HepG2 (cell line): ENCODE measurements at regions not wholly inside any gene's neighbourhood (a gene's known extent, or its start where the extent isn't known, plus 50 kb on each side); places are given as distances from the start of the nearest gene placed in this dataset.

Source experiments
- CEBPB ChIP-seq: IDR thresholded peaks from 2 replicates; pipeline ENCODE4 v1.6.1; 2011; ENCODE audit warnings: low read depth, low read length, improper control_type of control experiment, borderline replicate concordance
- SNRNP70 ChIP-seq: fragments of 200-400 bp; formaldehyde crosslinking; IDR thresholded peaks from 2 replicates; pipeline ENCODE4 v1.6.1; 2017; ENCODE audit warnings: mild to moderate bottlenecking, low read depth, low read length, moderate library complexity
- TARDBP ChIP-seq: sonication (generic); formaldehyde crosslinking; IDR thresholded peaks from 2 replicates; pipeline ENCODE4 v1.8.0; 2022; ENCODE audit warnings: mild to moderate bottlenecking, missing genetic modification reagents
- TCF7L2 ChIP-seq: IDR thresholded peaks from 2 replicates; pipeline ENCODE4 v1.6.1; 2011; ENCODE audit warnings: mild to moderate bottlenecking, low read depth, low read length, moderate library complexity
- TP53 ChIP-seq: sonication (generic); formaldehyde crosslinking; conservative IDR thresholded peaks from 2 replicates; pipeline ENCODE4 v1.4.0; 2020; ENCODE audit warnings: missing genetic modification reagents
- XBP1 ChIP-seq: sonication (generic); formaldehyde crosslinking; IDR thresholded peaks from 2 replicates; pipeline ENCODE4 v1.5.0; 2020; ENCODE audit warnings: missing genetic modification reagents
- ZNF282 ChIP-seq: fragments of 450-650 bp; IDR thresholded peaks from 2 replicates; pipeline ENCODE4 v1.6.1; 2018; ENCODE audit not compliant: partially characterized antibody
- TF ChIP-seq, protein P1 (sequence below): sonication (generic); formaldehyde crosslinking; IDR thresholded peaks from 2 replicates; pipeline ENCODE4 v1.5.0; 2020; ENCODE audit warnings: mild to moderate bottlenecking, missing genetic modification reagents, moderate library complexity
- TF ChIP-seq, protein P2 (sequence below): IDR thresholded peaks from 2 replicates; pipeline ENCODE4 v1.6.1; 2016; ENCODE audit warnings: missing compliant biosample characterization, missing genetic modification reagents, borderline replicate concordance

DNA sequence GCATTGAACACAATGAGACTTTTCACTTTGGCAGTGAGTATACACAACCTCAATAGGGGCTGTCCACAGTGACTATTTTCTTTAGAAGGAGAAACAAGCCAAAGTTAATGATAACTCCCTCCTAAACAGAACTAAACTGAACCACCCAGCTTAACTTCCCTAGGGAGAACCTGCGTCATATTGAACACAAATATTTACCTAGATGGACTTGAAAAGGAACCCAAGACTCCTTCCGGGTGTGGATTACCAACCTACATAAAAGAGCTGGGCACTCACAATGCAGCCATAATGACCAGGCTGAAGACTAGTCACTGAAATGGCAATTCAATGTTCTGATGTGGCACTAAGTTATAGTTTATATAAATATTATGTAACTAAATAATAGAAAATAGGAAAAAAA, 160.6 kb downstream of the IBTK start:
- TF ChIP-seq TCF7L2 (no peak), XBP1 (CRISPR knock-in tag) (no peak), SNRNP70 (no peak), ZNF282 (no peak), TARDBP (CRISPR knock-in tag) (no peak), TP53 (no peak), CEBPB (no peak)
- TF ChIP-seq, protein P1, sequence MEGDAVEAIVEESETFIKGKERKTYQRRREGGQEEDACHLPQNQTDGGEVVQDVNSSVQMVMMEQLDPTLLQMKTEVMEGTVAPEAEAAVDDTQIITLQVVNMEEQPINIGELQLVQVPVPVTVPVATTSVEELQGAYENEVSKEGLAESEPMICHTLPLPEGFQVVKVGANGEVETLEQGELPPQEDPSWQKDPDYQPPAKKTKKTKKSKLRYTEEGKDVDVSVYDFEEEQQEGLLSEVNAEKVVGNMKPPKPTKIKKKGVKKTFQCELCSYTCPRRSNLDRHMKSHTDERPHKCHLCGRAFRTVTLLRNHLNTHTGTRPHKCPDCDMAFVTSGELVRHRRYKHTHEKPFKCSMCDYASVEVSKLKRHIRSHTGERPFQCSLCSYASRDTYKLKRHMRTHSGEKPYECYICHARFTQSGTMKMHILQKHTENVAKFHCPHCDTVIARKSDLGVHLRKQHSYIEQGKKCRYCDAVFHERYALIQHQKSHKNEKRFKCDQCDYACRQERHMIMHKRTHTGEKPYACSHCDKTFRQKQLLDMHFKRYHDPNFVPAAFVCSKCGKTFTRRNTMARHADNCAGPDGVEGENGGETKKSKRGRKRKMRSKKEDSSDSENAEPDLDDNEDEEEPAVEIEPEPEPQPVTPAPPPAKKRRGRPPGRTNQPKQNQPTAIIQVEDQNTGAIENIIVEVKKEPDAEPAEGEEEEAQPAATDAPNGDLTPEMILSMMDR (CRISPR knock-in tag), result no peak
- TF ChIP-seq, protein P2, sequence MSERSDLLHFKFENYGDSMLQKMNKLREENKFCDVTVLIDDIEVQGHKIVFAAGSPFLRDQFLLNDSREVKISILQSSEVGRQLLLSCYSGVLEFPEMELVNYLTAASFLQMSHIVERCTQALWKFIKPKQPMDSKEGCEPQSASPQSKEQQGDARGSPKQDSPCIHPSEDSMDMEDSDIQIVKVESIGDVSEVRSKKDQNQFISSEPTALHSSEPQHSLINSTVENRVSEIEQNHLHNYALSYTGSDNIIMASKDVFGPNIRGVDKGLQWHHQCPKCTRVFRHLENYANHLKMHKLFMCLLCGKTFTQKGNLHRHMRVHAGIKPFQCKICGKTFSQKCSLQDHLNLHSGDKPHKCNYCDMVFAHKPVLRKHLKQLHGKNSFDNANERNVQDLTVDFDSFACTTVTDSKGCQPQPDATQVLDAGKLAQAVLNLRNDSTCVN (CRISPR knock-in tag), result no peak
